HG03097 (cell line): ENCODE measurements at regions not wholly inside any gene's neighbourhood (a gene's known extent, or its start where the extent isn't known, plus 50 kb on each side); places are given as distances from the start of the nearest gene placed in this dataset.

Source experiments
- ATAC-seq: cut with Tn5 transposase; IDR thresholded peaks from one replicate; pipeline ENCODE4 v1.9.1; 2021; ENCODE audit not compliant: unreplicated experiment, low FRiP score

GRCh38 chr1:95369985-95370690 is 136.1 kb downstream of the RWDD3 start:
- ATAC-seq, result no peak

DNA sequence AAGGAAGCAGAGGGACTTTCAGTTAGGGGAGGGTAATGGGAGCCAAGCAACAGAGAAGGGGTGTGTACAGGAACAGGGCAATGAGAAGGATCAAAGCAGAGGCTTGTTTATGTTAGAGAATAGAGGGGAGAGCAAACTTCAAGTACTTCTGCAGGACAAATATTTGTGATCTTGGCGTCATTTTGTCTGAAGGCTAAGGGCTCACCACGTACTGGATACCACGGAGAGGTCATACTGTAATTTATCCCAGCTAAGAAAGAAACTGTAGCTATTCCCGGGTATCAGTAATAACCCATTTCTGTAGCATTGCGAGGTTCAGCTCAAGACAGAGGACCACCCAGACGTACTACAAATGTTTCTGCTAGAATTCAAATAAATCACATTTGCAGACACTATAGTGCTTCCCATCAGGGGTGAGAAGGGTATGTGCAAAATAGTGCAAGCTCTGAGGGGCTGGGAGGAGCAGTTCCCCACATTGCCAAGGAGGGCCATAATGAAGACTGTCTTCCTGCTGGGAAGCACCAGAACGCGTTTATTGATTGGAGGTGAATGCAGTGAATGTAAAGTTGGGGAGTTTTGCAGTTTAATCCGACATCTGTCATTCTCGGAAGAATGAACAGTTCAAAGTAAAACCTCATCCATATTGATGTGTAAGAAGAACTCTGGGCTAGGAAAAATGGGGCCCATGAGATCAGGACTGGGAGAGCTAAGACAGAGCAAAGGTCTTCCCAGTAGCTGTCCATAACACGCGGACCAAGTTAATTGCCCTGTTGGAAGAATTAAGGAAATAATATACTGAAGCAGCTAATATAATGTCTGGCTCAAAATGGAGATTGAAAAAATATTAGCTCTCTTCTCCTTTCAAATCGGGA is 136.9 kb downstream of the RWDD3 start:
- no peak for ATAC-seq

- ATAC-seq, result no peak
Measured at GRCh38 chr1:95371666-95372282, 137.8 kb downstream of the RWDD3 start.

DNA sequence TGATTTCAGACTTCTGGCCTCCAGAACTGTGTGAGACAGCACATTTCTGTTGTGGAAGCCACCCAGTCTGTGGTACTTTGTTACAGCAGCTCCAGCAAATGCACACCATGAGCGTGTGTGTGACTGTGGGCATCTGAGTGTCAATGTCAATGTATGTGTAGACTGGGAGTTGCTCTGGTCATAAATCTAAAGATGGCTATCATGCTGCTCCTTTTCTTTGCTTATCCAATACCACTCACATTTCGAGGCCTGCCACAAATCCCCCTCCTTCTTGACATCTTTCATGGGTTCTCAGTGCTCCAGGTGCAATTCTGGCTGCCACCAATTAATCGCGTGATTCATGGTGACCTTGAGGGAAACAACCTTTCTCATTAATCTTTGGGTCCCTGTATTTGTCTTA is 141.2 kb downstream of the RWDD3 start:
- ATAC-seq, result no peak

- ATAC-seq, result no peak
Measured at GRCh38 chr1:95380909-95381308, 146.9 kb downstream of the RWDD3 start.

GRCh38 chr1:95382000-95382786 is 148.2 kb downstream of the RWDD3 start:
- no peak for ATAC-seq

- no peak for ATAC-seq
Measured at GRCh38 chr1:95383111-95383510, 149.1 kb downstream of the RWDD3 start.

DNA sequence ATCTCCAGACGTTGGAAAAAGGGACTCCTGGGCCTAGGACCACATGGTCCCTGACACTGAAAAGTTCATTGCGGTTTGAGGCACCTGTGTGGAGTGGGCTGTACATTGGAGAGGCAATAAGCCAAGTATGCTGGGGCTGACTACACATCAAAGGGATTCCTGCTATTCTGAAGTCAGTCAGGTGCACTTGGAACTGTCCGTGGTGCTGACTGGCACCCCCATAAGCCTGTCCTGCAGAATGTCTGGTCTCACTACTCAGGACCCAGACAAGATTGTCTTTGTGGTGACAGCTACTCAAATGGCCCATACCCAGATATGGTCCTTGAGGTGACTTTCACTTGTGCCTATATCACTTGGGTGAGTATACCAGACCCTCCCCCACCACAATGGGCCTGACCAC is 150.6 kb downstream of the RWDD3 start:
- no peak for ATAC-seq

DNA sequence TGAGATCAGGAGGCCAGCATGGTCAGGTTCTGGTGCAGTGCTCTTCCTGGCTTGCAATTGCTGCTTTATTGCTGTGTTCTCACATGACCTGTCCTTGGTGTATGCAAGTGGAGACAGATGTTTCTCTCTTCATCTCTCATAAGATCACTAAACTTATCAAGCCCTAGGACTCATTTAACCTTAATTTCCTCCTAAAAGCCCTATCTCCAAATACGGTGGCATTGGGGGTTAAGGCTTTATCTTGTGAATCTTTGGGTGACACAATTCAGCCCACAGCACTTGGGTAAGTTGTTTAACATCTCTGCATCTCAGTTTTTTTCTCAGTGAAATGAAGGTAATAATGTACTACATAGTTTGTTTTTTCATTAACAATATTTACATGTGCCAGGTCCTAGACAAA is 152.4 kb downstream of the RWDD3 start:
- no peak for ATAC-seq

- no peak for ATAC-seq
Measured at GRCh38 chr1:95386915-95387314, 152.9 kb downstream of the RWDD3 start.

DNA sequence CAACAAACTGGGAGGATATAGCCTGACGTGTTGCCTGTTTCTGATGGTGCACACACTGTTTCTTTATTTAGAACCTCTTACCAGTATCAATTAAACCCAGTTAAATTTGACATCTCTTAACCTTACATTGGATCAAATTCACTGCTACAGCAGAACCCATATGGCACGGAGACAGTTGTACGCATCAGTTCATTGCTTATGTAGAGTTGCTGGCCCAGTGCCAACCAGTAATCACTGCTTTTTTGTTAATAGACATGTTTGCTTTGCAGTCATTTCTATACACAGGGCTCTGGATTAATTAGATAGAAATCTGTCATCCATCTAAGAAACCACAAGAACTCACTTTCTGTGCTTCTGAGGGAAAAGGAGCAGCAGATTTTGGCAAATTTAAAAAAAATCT is 154.0 kb downstream of the RWDD3 start:
- ATAC-seq, result no peak

- ATAC-seq, result no peak
Measured at GRCh38 chr1:95393434-95393833, 159.4 kb downstream of the RWDD3 start.

- no peak for ATAC-seq
Measured at GRCh38 chr1:95396557-95396956, 162.5 kb downstream of the RWDD3 start.

GRCh38 chr1:95402780-95403179 is 168.8 kb downstream of the RWDD3 start:
- no peak for ATAC-seq

- no peak for ATAC-seq
Measured at GRCh38 chr1:95406279-95406678, 172.3 kb downstream of the RWDD3 start.

- ATAC-seq, result no peak
Measured at GRCh38 chr1:95407131-95407885, 173.3 kb downstream of the RWDD3 start.

GRCh38 chr1:95407886-95408291 is 173.9 kb downstream of the RWDD3 start:
- ATAC-seq, result no peak

DNA sequence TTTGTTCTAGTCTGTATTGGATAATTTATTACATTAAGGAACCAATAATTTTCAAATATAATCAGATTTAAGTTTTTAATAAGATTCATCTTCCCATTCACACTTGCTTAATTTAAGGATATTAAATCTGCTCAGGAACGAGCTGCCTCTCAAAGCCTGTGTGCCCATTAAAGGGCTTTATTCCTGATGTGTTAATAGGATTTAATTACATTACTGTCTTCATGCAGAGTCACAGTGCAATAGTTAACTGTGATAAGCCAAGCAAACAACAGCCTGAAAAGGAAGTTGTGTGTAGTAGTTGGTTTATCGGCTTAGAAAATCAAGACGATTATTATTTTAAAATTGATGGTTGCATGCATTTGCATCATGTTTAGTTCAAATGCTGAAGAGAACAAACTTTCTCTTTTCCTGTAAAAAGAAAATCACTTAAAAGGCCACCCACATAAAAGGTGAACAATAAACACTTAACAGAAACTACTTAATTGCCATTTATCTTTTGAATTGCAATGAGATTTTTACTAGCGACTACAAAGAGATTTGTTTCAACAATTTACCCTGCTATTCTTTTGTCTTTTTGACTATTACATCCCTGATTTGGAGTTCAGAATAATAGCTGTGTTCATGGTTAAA is 174.6 kb downstream of the RWDD3 start:
- ATAC-seq, result no peak

DNA sequence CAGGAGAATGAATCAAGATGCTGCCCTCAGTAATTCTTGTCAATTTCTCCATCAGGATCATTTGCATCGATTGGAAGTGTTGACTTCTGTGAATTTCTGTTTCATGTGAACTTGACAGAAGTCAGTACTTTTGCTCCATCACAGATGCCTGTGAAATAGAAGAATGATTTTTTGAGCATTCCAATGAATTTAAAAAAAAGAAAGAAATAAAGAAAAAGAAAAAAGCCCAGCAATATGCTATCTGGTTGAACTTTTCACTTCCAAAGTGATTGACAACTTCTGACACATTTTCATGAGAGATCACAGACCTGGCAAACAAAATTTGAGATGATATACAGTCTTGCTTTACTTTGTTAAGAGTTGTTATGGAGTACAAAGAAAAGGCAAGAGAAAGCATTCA is 175.3 kb downstream of the RWDD3 start:
- no peak for ATAC-seq

GRCh38 chr1:95409901-95410300 is 175.9 kb downstream of the RWDD3 start:
- ATAC-seq, result no peak
